Brain microvascular endothelial cell (primary cell): ENCODE measurements at regions not wholly inside any gene's neighbourhood (a gene's known extent, or its start where the extent isn't known, plus 50 kb on each side); places are given as distances from the start of the nearest gene placed in this dataset.

Experiments used
- DNase-seq: peaks from one replicate; pipeline ENCODE4 v3.0.0-alpha.2; 2020
- H3K27ac ChIP-seq: fragments of 250-450 bp; sonication (Bioruptor Pico); 2 replicates; pipeline ENCODE4 v1.5.1; 2020; ENCODE audit warnings: mild to moderate bottlenecking, moderate library complexity
- H3K27me3 ChIP-seq: fragments of 250-450 bp; sonication (Bioruptor Pico); replicated peaks from 2 replicates; pipeline ENCODE4 v1.5.1; 2020; ENCODE audit warnings: mild to moderate bottlenecking
- H3K36me3 ChIP-seq: fragments of 250-450 bp; sonication (Bioruptor Pico); replicated peaks from 2 replicates; pipeline ENCODE4 v1.5.1; 2020; ENCODE audit warnings: mild to moderate bottlenecking
- H3K4me3 ChIP-seq: 2 replicates; pipeline ENCODE4 v1.5.1; 2011; ENCODE audit warnings: low read depth, mild to moderate bottlenecking, control low read depth, low read length, moderate library complexity
- in situ Hi-C: cut with HindIII; loops from 2 replicates; pipeline ENCODE4 v1.10.0; 2017; ENCODE audit warnings: low sequenced_read_pairs, low pct_ligation_motif_present
- TF ChIP-seq, protein P1 (sequence below): IDR thresholded peaks from 2 replicates; pipeline ENCODE4 v1.5.1; 2011; ENCODE audit warnings: low read depth, mild to moderate bottlenecking, moderate library complexity, low read length, control low read depth, inconsistent platforms; ENCODE audit errors: missing control alignments

- in situ Hi-C loops, result no loop called here
- Histone ChIP-seq H3K27me3 (no peaks in the 10 kb centered on the region), H3K4me3 (no peak overlapping the region), H3K36me3 (no peaks in the 10 kb centered on the region), H3K27ac (no peak overlapping the region)
- no peak for DNase-seq
- TF ChIP-seq, protein P1, sequence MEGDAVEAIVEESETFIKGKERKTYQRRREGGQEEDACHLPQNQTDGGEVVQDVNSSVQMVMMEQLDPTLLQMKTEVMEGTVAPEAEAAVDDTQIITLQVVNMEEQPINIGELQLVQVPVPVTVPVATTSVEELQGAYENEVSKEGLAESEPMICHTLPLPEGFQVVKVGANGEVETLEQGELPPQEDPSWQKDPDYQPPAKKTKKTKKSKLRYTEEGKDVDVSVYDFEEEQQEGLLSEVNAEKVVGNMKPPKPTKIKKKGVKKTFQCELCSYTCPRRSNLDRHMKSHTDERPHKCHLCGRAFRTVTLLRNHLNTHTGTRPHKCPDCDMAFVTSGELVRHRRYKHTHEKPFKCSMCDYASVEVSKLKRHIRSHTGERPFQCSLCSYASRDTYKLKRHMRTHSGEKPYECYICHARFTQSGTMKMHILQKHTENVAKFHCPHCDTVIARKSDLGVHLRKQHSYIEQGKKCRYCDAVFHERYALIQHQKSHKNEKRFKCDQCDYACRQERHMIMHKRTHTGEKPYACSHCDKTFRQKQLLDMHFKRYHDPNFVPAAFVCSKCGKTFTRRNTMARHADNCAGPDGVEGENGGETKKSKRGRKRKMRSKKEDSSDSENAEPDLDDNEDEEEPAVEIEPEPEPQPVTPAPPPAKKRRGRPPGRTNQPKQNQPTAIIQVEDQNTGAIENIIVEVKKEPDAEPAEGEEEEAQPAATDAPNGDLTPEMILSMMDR, result no peak
Measured at GRCh38 chr9:13352451-13352979, 73.0 kb upstream of the MPDZ start.

DNA sequence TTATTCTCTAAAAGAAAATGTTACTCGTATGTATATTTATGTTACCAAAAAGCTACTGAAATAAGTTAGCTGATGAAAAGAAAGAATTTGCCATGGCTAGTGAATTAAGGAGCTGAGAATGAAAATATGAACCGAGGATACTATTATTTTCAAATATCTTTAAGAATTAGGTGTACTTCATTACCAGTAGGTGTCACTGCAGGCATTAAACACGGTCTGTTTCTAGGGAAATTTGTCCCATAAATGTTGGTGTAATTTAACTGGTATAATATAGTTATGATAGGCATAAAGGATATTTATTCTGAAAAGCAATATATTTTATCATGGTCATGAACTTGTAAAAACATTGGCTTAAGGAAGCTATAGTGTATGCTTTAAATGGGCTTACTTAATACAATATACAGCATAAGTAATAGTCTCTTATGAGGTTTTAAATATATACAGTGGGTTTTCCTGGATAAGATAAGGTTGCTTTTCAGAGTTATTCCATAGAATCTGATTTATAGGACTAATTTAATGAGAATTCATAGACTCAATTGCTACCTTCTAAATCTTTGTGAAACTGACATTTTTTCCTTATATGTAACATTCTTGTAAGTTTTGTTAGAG lies 72.4 kb upstream of the MPDZ start:
- H3K27ac ChIP-seq, result no peak overlapping the region
- no peaks in the 10 kb centered on the region for H3K27me3 ChIP-seq
- in situ Hi-C loops, result no loop called here
- no peak overlapping the region for H3K4me3 ChIP-seq
- no peaks in the 10 kb centered on the region for H3K36me3 ChIP-seq
- peak; percentile 23 for DNase-seq
- TF ChIP-seq, protein P1, result peak; percentile 44

DNA sequence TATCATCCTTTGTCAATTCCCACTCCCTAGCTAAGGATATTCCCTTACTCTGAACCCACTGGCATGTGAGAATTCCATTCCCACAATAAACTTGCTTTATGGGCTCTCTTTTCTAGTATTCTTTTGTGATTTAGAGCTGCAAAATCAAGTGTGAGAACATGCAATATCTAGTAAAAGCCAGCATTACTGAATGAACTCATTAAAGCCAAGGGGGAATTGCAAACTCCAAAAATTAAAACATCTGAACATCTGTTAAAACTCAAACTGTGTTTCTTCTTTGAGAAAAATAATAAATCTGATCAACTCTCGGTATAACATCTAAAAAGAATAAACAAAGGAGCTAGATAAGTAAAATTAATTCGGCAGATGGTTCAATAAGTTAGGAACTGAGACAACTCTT lies 53.1 kb upstream of the MPDZ start:
- no peak for DNase-seq
- TF ChIP-seq, protein P1, result no peak

DNA sequence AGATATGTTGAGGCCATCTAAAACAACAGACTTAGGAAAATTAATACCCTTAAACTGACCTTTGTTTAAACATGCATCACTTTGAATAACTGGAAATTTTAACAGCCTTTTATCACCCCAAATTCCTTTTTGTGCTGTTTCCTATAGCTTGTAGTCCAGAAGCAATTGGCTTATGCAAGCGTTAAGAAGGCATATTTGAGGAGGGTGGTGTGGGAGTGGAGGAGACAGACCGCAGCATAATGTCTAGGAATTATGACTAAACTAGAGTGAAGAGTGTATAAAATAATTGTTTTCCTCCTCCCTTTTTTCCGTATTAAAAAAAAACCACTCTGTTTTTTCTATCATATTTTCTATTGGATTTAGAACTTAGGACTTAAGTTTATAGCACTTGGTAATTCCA lies 51.8 kb upstream of the MPDZ start:
- in situ Hi-C loops, result no loop called here
- DNase-seq, result no peak

More for the DNA sequence above, 53.1 kb upstream of the MPDZ start:
- H3K27ac ChIP-seq, result no peak overlapping the region
- H3K27me3 ChIP-seq, result no peaks in the 10 kb centered on the region
- in situ Hi-C loops, result no loop called here
- no peak overlapping the region for H3K4me3 ChIP-seq
- H3K36me3 ChIP-seq, result no peaks in the 10 kb centered on the region

GRCh38 chr9:13330396-13331004 lies 51.0 kb upstream of the MPDZ start:
- H3K27ac ChIP-seq, result no peak overlapping the region
- TF ChIP-seq, protein P1, result no peak
- H3K4me3 ChIP-seq, result no peak overlapping the region
- DNase-seq, result no peak
- in situ Hi-C loops, result no loop called here
- no peaks in the 10 kb centered on the region for H3K36me3 ChIP-seq
- no peaks in the 10 kb centered on the region for H3K27me3 ChIP-seq

More for the DNA sequence above, 51.8 kb upstream of the MPDZ start:
- no peak overlapping the region for H3K27ac ChIP-seq
- TF ChIP-seq, protein P1, result no peak
- H3K36me3 ChIP-seq, result no peaks in the 10 kb centered on the region
- no peak overlapping the region for H3K4me3 ChIP-seq
- no peaks in the 10 kb centered on the region for H3K27me3 ChIP-seq
